IMR-90 (cell line): ENCODE measurements at regions not wholly inside any gene's neighbourhood (a gene's known extent, or its start where the extent isn't known, plus 50 kb on each side); places are given as distances from the start of the nearest gene placed in this dataset.

Experiments
- ATAC-seq: fragments of 200-7000 bp; cut with Tn5 transposase; 2 replicates; pipeline ENCODE4 v1.9.1; 2020; ENCODE audit warnings: low read depth, mild to moderate bottlenecking, moderate library complexity
- BruUV-seq: library from RNA; stranded (reverse); fragments of 400-500 nt; replicated peaks from 2 replicates; lab custom pipeline; 2021; lab: Mats Ljungman, UMichigan
- CTCF ChIA-PET: fragments of 300-600 bp; formaldehyde crosslinking; extraction: SDS; loops from one replicate; lab custom pipeline; 2021; ENCODE audit warnings: antibody characterized with exemption; lab: Yijun Ruan, JAX
- POLR2A ChIA-PET: fragments of 300-600 bp; sonication (Branson Sonifier 250); formaldehyde crosslinking; loops from one replicate; lab custom pipeline; 2022; ENCODE audit warnings: antibody characterized with exemption; ENCODE audit not compliant: unreplicated experiment; lab: Charles Lee
- DNase-seq: peaks from one replicate; pipeline ENCODE4 v3.0.0; 2013
- H2AFZ ChIP-seq: replicated peaks from 2 replicates; pipeline ENCODE3; 2013; ENCODE audit warnings: low read length, mild to moderate bottlenecking; ENCODE audit not compliant: poor library complexity
- H2AK5ac ChIP-seq: 2 replicates; pipeline ENCODE4 v1.6.1; 2013; ENCODE audit warnings: low read depth, low read length, inconsistent platforms
- H2AK9ac ChIP-seq: replicated peaks from 2 replicates; pipeline ENCODE3; 2013; ENCODE audit warnings: mild to moderate bottlenecking, low read depth, low read length, moderate library complexity; ENCODE audit not compliant: poor library complexity
- H2BK120ac ChIP-seq: 2 replicates; pipeline ENCODE4 v1.6.1; 2013; ENCODE audit warnings: low read depth, low read length, inconsistent platforms
- H2BK15ac ChIP-seq: 3 replicates; pipeline ENCODE4 v1.6.1; 2013; ENCODE audit warnings: low read depth, low read length, inconsistent platforms
- H2BK20ac ChIP-seq: 2 replicates; pipeline ENCODE4 v1.6.1; 2013; ENCODE audit warnings: low read depth, mild to moderate bottlenecking, inconsistent platforms, low read length, moderate library complexity
- H2BK5ac ChIP-seq: 2 replicates; pipeline ENCODE4 v1.6.1; 2013; ENCODE audit warnings: mild to moderate bottlenecking, low read depth, low read length, inconsistent platforms; ENCODE audit not compliant: poor library complexity, severe bottlenecking
- H3K14ac ChIP-seq: replicated peaks from 2 replicates; pipeline ENCODE4 v1.6.1; 2013; ENCODE audit warnings: low read depth, low read length, inconsistent platforms
- H3K18ac ChIP-seq: 2 replicates; pipeline ENCODE4 v1.6.1; 2013; ENCODE audit warnings: low read depth, low read length, control low read depth
- H3K23ac ChIP-seq: 2 replicates; pipeline ENCODE4 v1.6.1; 2013; ENCODE audit warnings: low read depth, low read length, inconsistent platforms
- H3K27ac ChIP-seq: 2 replicates; pipeline ENCODE4 v1.5.1; 2013; ENCODE audit warnings: mild to moderate bottlenecking, control low read depth, low read length; ENCODE audit not compliant: insufficient read depth
- H3K27me3 ChIP-seq: 2 replicates; pipeline ENCODE4 v1.6.1; 2013; ENCODE audit warnings: low read length; ENCODE audit not compliant: control insufficient read depth, insufficient read depth
- H3K36me3 ChIP-seq: 2 replicates; pipeline ENCODE4 v1.6.1; 2013; ENCODE audit warnings: low read length, mixed read lengths; ENCODE audit not compliant: control insufficient read depth, insufficient read depth
- H3K4ac ChIP-seq: 2 replicates; pipeline ENCODE4 v1.6.1; 2013; ENCODE audit warnings: low read depth, low read length, inconsistent platforms
- H3K4me1 ChIP-seq: 2 replicates; pipeline ENCODE4 v1.6.1; 2013; ENCODE audit warnings: low read length, mixed read lengths; ENCODE audit not compliant: control insufficient read depth, insufficient read depth
- H3K4me2 ChIP-seq: 2 replicates; pipeline ENCODE4 v1.6.1; 2013; ENCODE audit warnings: low read depth, mild to moderate bottlenecking, control low read depth, low read length, moderate library complexity
- H3K4me3 ChIP-seq: 2 replicates; pipeline ENCODE4 v1.5.1; 2013; ENCODE audit warnings: low read depth, mild to moderate bottlenecking, control low read depth, low read length, moderate library complexity; ENCODE audit not compliant: insufficient read depth
- H3K56ac ChIP-seq: 2 replicates; pipeline ENCODE4 v1.6.1; 2013; ENCODE audit warnings: low read length, inconsistent platforms; ENCODE audit not compliant: insufficient read depth; ENCODE audit errors: extremely low read depth
- H3K79me1 ChIP-seq, 2 experiments: 2 replicates each; pipeline ENCODE4 v1.6.1; 2013; ENCODE audit warnings: low read length in 2 of 2, inconsistent platforms in 1 of 2, low read depth in 1 of 2
- H3K9ac ChIP-seq: 2 replicates; pipeline ENCODE4 v1.6.1; 2013; ENCODE audit warnings: low read depth, low read length, control low read depth
- H3K9me1 ChIP-seq: 2 replicates; pipeline ENCODE4 v1.6.1; 2013; ENCODE audit warnings: low read length, inconsistent platforms; ENCODE audit not compliant: insufficient read depth
- H3K9me3 ChIP-seq: 2 replicates; pipeline ENCODE4 v1.6.1; 2013; ENCODE audit warnings: low read length; ENCODE audit not compliant: control insufficient read depth, insufficient read depth
- H4K20me1 ChIP-seq: 2 replicates; pipeline ENCODE4 v1.6.1; 2013; ENCODE audit warnings: low read length, inconsistent platforms; ENCODE audit not compliant: insufficient read depth
- H4K5ac ChIP-seq: 2 replicates; pipeline ENCODE4 v1.6.1; 2013; ENCODE audit warnings: mild to moderate bottlenecking, low read depth, low read length, control low read depth
- H4K8ac ChIP-seq, 2 experiments: 2 replicates each; pipeline ENCODE4 v1.6.1; 2013; ENCODE audit warnings: low read depth in 2 of 2, low read length in 2 of 2, control low read depth in 1 of 2, inconsistent platforms in 1 of 2
- H4K91ac ChIP-seq: 2 replicates; pipeline ENCODE4 v1.6.1; 2013; ENCODE audit warnings: low read depth, low read length, inconsistent platforms; ENCODE audit not compliant: insufficient read depth
- BHLHE40 ChIP-seq: fragments of 150-350 bp; IDR thresholded peaks from 2 replicates; pipeline ENCODE4 v1.6.1; 2016; ENCODE audit warnings: mild to moderate bottlenecking, low read depth, low read length
- FOS ChIP-seq: fragments of 150-350 bp; IDR thresholded peaks from 2 replicates; pipeline ENCODE4 v1.6.1; 2016; ENCODE audit warnings: low read depth, low read length
- MAFK ChIP-seq: IDR thresholded peaks from 2 replicates; pipeline ENCODE4 v1.6.1; 2012; ENCODE audit warnings: low read depth, low read length, improper control_type of control experiment
- MAZ ChIP-seq: IDR thresholded peaks from 2 replicates; pipeline ENCODE4 v1.6.1; 2012; ENCODE audit warnings: low read depth, mild to moderate bottlenecking, low read length, improper control_type of control experiment, moderate library complexity, borderline replicate concordance
- MXI1 ChIP-seq: IDR thresholded peaks from 2 replicates; pipeline ENCODE4 v1.6.1; 2012; ENCODE audit warnings: low read depth, mild to moderate bottlenecking, low read length, moderate library complexity, borderline replicate concordance
- NFE2L2 ChIP-seq: fragments of 150-350 bp; IDR thresholded peaks from 2 replicates; pipeline ENCODE4 v1.6.1; 2016; ENCODE audit warnings: low read depth, mild to moderate bottlenecking, low read length
- POLR2A ChIP-seq: IDR thresholded peaks from 2 replicates; pipeline ENCODE4 v1.6.1; 2012; ENCODE audit warnings: mild to moderate bottlenecking, low read depth, low read length
- RAD21 ChIP-seq: IDR thresholded peaks from 2 replicates; pipeline ENCODE4 v1.6.1; 2012; ENCODE audit warnings: low read length, improper control_type of control experiment
- RCOR1 ChIP-seq: IDR thresholded peaks from 2 replicates; pipeline ENCODE4 v1.6.1; 2012; ENCODE audit warnings: mild to moderate bottlenecking, low read length, improper control_type of control experiment; ENCODE audit not compliant: insufficient replicate concordance
- RFX5 ChIP-seq: IDR thresholded peaks from 2 replicates; pipeline ENCODE4 v1.8.0; 2012; ENCODE audit warnings: low read depth, mild to moderate bottlenecking, low read length, moderate library complexity
- SMC3 ChIP-seq: fragments of 150-350 bp; IDR thresholded peaks from 2 replicates; pipeline ENCODE4 v1.6.1; 2016; ENCODE audit warnings: low read depth, mild to moderate bottlenecking, antibody characterized with exemption, low read length, moderate library complexity
- WGBS, 2 experiments: methylation state at CpG; one replicate each; pipeline versions ENCODE4 v1.1.5 to v1.1.7; 2013; ENCODE audit warnings: missing lambda C conversion rate in 2 of 2; ENCODE audit not compliant: insufficient read length in 1 of 2; ENCODE audit errors: extremely low coverage in 2 of 2; 5-methylcytosine and 5-hydroxymethylcytosine counted together
- dilution Hi-C: fragments of 300-500 bp; cut with HindIII; formaldehyde crosslinking; loops from one replicate; pipeline ENCODE4 v1.14.3; 2018; ENCODE audit warnings: low sequenced_read_pairs; ENCODE audit not compliant: unreplicated experiment
- in situ Hi-C: fragments of 300-500 bp; cut with MboI; formaldehyde crosslinking; loops from 3 replicates; pipeline ENCODE4 v1.14.3; 2019; ENCODE audit warnings: low sequenced_read_pairs, inconsistent platforms, mixed read lengths
- intact Hi-C: fragments of 100-400 bp; cut with micrococcal nuclease; formaldehyde crosslinking; loops from 2 replicates; pipeline ENCODE4 v1.10.0; 2022
- TF ChIP-seq, protein P1 (sequence below): fragments of 150-350 bp; IDR thresholded peaks from 2 replicates; pipeline ENCODE4 v1.6.1; 2016; ENCODE audit warnings: low read depth, mild to moderate bottlenecking, low read length, moderate library complexity, borderline replicate concordance
- TF ChIP-seq, protein P2 (sequence below): conservative IDR thresholded peaks from 2 replicates; pipeline ENCODE4 v1.5.1; 2012; ENCODE audit warnings: mild to moderate bottlenecking, low read depth, low read length, improper control_type of control experiment
- TF ChIP-seq, protein P3 (sequence below): fragments of 150-350 bp; IDR thresholded peaks from 2 replicates; pipeline ENCODE4 v1.6.1; 2017; ENCODE audit warnings: mild to moderate bottlenecking, antibody characterized with exemption, low read length, low read depth

DNA sequence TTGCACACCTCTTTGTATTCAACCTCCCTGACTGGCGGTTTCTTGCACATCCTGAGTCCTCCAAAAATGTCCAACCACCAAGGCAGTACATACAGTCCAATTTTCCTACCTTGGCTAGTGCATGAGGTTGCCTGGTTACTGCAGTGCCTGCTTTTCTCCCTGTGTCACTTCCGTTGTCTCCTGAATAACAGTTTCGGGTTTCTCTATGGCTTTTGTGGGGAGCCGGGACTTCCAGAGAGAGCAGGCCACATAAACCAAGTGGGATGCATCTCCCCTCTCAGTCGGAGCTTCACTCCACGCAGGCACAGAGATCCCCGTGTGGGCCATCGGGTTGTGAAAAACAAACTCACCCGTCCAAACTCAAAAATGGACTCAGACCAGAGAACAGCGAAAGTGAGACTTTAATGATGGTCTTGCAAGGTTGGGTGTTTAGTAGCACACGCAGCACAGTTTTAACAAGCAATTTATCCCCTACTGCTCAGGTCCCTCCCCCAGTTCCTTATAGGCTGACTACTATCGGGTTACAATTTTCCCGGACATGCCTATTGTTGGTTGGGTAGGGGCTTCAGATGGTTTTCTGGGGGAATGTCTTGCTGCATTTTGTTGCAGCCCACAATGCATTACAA, 173.1 kb downstream of the POU4F1 start:
- no peaks in the 10 kb centered on the region for H4K20me1 ChIP-seq
- DNase-seq (no peak), ATAC-seq (no peak)
- H3K9me1 ChIP-seq: no peaks in the 10 kb centered on the region
- no peak overlapping the region for H3K23ac ChIP-seq
- H3K9ac ChIP-seq: no peak overlapping the region
- no peak overlapping the region for H4K5ac ChIP-seq
- H3K18ac ChIP-seq: no peak overlapping the region
- no peak overlapping the region for H2AFZ ChIP-seq
- no peak overlapping the region for H3K4ac ChIP-seq
- WGBS, 2 experiments: 27% methylated on average over 2 of the region's 13 CpGs; no CpG with 5 or more reads in 1 of the 2 experiments
- TF ChIP-seq BHLHE40: no peak
- TF ChIP-seq RCOR1: no peak
- TF ChIP-seq FOS: no peak
- TF ChIP-seq, protein P1, sequence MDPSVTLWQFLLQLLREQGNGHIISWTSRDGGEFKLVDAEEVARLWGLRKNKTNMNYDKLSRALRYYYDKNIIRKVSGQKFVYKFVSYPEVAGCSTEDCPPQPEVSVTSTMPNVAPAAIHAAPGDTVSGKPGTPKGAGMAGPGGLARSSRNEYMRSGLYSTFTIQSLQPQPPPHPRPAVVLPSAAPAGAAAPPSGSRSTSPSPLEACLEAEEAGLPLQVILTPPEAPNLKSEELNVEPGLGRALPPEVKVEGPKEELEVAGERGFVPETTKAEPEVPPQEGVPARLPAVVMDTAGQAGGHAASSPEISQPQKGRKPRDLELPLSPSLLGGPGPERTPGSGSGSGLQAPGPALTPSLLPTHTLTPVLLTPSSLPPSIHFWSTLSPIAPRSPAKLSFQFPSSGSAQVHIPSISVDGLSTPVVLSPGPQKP: no peak
- no peak for TF ChIP-seq POLR2A
- TF ChIP-seq, protein P2, sequence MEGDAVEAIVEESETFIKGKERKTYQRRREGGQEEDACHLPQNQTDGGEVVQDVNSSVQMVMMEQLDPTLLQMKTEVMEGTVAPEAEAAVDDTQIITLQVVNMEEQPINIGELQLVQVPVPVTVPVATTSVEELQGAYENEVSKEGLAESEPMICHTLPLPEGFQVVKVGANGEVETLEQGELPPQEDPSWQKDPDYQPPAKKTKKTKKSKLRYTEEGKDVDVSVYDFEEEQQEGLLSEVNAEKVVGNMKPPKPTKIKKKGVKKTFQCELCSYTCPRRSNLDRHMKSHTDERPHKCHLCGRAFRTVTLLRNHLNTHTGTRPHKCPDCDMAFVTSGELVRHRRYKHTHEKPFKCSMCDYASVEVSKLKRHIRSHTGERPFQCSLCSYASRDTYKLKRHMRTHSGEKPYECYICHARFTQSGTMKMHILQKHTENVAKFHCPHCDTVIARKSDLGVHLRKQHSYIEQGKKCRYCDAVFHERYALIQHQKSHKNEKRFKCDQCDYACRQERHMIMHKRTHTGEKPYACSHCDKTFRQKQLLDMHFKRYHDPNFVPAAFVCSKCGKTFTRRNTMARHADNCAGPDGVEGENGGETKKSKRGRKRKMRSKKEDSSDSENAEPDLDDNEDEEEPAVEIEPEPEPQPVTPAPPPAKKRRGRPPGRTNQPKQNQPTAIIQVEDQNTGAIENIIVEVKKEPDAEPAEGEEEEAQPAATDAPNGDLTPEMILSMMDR: no peak
- no peak for TF ChIP-seq MXI1
- TF ChIP-seq RFX5: no peak
- no peak for TF ChIP-seq RAD21
- TF ChIP-seq NFE2L2: no peak
- TF ChIP-seq MAFK: no peak
- TF ChIP-seq, protein P3, sequence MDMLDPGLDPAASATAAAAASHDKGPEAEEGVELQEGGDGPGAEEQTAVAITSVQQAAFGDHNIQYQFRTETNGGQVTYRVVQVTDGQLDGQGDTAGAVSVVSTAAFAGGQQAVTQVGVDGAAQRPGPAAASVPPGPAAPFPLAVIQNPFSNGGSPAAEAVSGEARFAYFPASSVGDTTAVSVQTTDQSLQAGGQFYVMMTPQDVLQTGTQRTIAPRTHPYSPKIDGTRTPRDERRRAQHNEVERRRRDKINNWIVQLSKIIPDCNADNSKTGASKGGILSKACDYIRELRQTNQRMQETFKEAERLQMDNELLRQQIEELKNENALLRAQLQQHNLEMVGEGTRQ: no peak
- no peak for TF ChIP-seq MAZ
- TF ChIP-seq SMC3: no peak
- BruUV-seq: no TSS peak
- H4K91ac ChIP-seq: no peak overlapping the region
- no peak overlapping the region for H2BK20ac ChIP-seq
- H3K56ac ChIP-seq: no peak overlapping the region
- H2BK5ac ChIP-seq: no peak overlapping the region
- H2BK120ac ChIP-seq: no peak overlapping the region
- H4K8ac ChIP-seq: no peak overlapping the region
- no peak overlapping the region for H2AK5ac ChIP-seq
- no peak overlapping the region for H3K4me2 ChIP-seq
- H3K36me3 ChIP-seq: no peaks in the 10 kb centered on the region
- H3K9me3 ChIP-seq: no peaks in the 10 kb centered on the region
- intact Hi-C loops: no loop called here
- H3K4me1 ChIP-seq: no peaks in the 10 kb centered on the region
- H2BK15ac ChIP-seq: no peak overlapping the region
- no peak overlapping the region for H2AK9ac ChIP-seq
- no peaks in the 10 kb centered on the region for H3K79me1 ChIP-seq
- no peak overlapping the region for H3K27ac ChIP-seq
- H3K4me3 ChIP-seq: no peak overlapping the region
- dilution Hi-C loops: no loop called here
- in situ Hi-C loops: no loop called here
- ChIA-PET POLR2A (no interaction called here), CTCF (no interaction called here)
- H3K14ac ChIP-seq: no peak overlapping the region
- no peaks in the 10 kb centered on the region for H3K27me3 ChIP-seq
